ENCODE measurements at regions not wholly inside any gene's neighbourhood (a gene's known extent, or its start where the extent isn't known, plus 50 kb on each side); places are given as distances from the start of the nearest gene placed in this dataset.

DNA sequence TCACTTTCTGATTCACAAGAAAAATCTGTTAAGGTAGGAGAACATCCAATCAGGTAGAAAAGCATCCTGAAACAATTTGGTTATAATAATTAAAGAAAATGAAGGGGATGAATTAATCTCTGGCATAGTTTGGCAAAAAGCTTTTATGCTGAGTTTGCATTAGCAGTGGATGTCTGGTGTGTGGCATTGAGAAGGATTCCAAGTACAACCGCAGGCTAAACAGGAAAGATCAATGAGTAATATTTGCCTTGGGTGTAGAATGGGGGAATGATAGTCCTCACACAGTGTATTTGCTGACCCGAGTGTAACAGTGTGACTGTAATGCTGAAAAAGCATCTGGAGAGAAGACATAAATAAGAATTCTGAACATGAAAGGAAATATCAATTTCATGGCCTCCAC lies 68.3 kb upstream of the SESTD1 start:
- CTCF ChIA-PET = no interaction called here
- Histone ChIP-seq H3K9ac (ENCODE audit: control insufficient read depth, insufficient read depth, low read length) (no peak overlapping the region), H3K4me3 (no peak overlapping the region), H3K27ac (ENCODE audit: control insufficient read depth, insufficient read depth) (no peak overlapping the region), H3K9me3 (replicated peaks; ENCODE audit: control insufficient read depth, insufficient read depth, low read length) (no peaks in the 10 kb centered on the region), H3K27me3 (replicated peaks in 1 of 2; ENCODE audit: control insufficient read depth in 2 of 2, insufficient read depth in 2 of 2, low read length in 1 of 2) (no peaks in the 10 kb centered on the region; a peak in 1 of 4 replicates), H3K79me2 (ENCODE audit: control insufficient read depth, insufficient read depth, low read length) (no peaks in the 10 kb centered on the region), H3K4me1 (ENCODE audit: control insufficient read depth, insufficient read depth, low read length) (no peaks in the 10 kb centered on the region), H4K20me1 (ENCODE audit: control insufficient read depth, insufficient read depth) (no peaks in the 10 kb centered on the region), H3K36me3 (ENCODE audit: control insufficient read depth in 2 of 2, insufficient read depth in 2 of 2, low read length in 1 of 2) (no peaks in the 10 kb centered on the region), H2AFZ (ENCODE audit: control insufficient read depth, low read depth, low read length) (no peak overlapping the region), H3K4me2 (ENCODE audit: control insufficient read depth, insufficient read depth) (no peak overlapping the region)
- FAIRE-seq (no peak), ATAC-seq (no peak), DNase-seq (ENCODE audit: low read depth, low spot score) (no peak)
- intact Hi-C loops (cut with micrococcal nuclease; ENCODE audit: unreplicated experiment) (no loop called here), in situ Hi-C loops (cut with MboI) (no loop called here)
- POLR2A ChIA-PET = no interaction called here
- SMC1A ChIA-PET (ENCODE audit: uncharacterized antibody, unreplicated experiment) = no interaction called here
- RAD21 ChIA-PET (ENCODE audit: unreplicated experiment) = no interaction called here
- 41% methylated on average over 2 of the region's 2 CpGs for WGBS (ENCODE audit: insufficient coverage, insufficient replicate concordance, low lambda C conversion rate, missing lambda C conversion rate)
- BruUV-seq (replicated peaks) = no TSS peak
- TF ChIP-seq NBN (IDR thresholded peaks at IDR 0.05) (no peak), WRNIP1 (IDR thresholded peaks at IDR 0.05; ENCODE audit: borderline replicate concordance, low read depth, low read length) (no peak), KAT2A (conservative IDR thresholded peaks at IDR 0.05; ENCODE audit: control insufficient read depth, low read depth, low read length) (no peak), ZNF274 (IDR thresholded peaks at IDR 0.05; ENCODE audit: insufficient read depth, insufficient read length) (no peak), MEF2B (IDR thresholded peaks at IDR 0.05; ENCODE audit: partially characterized antibody, poor library complexity, severe bottlenecking) (no peak), NRF1 (conservative IDR thresholded peaks at IDR 0.05; ENCODE audit: low read depth, low read length) (no peak), RELB (IDR thresholded peaks at IDR 0.05; ENCODE audit: low read depth) (no peak), ASH2L (IDR thresholded peaks at IDR 0.05; ENCODE audit: borderline replicate concordance, low read depth) (no peak), ZBED1 (IDR thresholded peaks at IDR 0.05; ENCODE audit: borderline replicate concordance) (no peak), SP1 (IDR thresholded peaks at IDR 0.05; ENCODE audit: low read depth, low read length) (no peak), MAX (IDR thresholded peaks at IDR 0.05; ENCODE audit: low read depth, low read length) (no peak), CUX1 (IDR thresholded peaks at IDR 0.05; ENCODE audit: insufficient replicate concordance, low read depth, low read length) (no peak), GATAD2B (conservative IDR thresholded peaks at IDR 0.05; ENCODE audit: low read depth) (no peak), FOXM1 (IDR thresholded peaks at IDR 0.05; ENCODE audit: low read depth, low read length) (no peak), NFYB (IDR thresholded peaks at IDR 0.05; ENCODE audit: insufficient read depth, low read depth, low read length) (no peak)
- TF ChIP-seq, protein P1, sequence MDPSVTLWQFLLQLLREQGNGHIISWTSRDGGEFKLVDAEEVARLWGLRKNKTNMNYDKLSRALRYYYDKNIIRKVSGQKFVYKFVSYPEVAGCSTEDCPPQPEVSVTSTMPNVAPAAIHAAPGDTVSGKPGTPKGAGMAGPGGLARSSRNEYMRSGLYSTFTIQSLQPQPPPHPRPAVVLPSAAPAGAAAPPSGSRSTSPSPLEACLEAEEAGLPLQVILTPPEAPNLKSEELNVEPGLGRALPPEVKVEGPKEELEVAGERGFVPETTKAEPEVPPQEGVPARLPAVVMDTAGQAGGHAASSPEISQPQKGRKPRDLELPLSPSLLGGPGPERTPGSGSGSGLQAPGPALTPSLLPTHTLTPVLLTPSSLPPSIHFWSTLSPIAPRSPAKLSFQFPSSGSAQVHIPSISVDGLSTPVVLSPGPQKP (IDR thresholded peaks at IDR 0.05; ENCODE audit: low read depth, low read length) = no peak

All from GM12878 (cell line).